OCI-LY3 (cell line): ENCODE measurements at regions not wholly inside any gene's neighbourhood (a gene's known extent, or its start where the extent isn't known, plus 50 kb on each side); places are given as distances from the start of the nearest gene placed in this dataset.

Source experiments
- EZH2phosphoT487 ChIP-seq: fragments of 200-600 bp; shearing (Covaris generic); IDR thresholded peaks from 2 replicates; pipeline ENCODE4 v1.6.1; 2018; ENCODE audit warnings: antibody characterized with exemption, mixed run types, low read depth
- TF ChIP-seq, protein P1 (sequence below): fragments of 200-600, 300-600 bp; sonication (generic); IDR thresholded peaks from 2 replicates; pipeline ENCODE4 v1.5.1; 2014; ENCODE audit warnings: antibody characterized with exemption, low read length, low read depth

GRCh38 chr1:244248426-244248825, 197.3 kb downstream of the ZBTB18 start:
- TF ChIP-seq, protein P1, sequence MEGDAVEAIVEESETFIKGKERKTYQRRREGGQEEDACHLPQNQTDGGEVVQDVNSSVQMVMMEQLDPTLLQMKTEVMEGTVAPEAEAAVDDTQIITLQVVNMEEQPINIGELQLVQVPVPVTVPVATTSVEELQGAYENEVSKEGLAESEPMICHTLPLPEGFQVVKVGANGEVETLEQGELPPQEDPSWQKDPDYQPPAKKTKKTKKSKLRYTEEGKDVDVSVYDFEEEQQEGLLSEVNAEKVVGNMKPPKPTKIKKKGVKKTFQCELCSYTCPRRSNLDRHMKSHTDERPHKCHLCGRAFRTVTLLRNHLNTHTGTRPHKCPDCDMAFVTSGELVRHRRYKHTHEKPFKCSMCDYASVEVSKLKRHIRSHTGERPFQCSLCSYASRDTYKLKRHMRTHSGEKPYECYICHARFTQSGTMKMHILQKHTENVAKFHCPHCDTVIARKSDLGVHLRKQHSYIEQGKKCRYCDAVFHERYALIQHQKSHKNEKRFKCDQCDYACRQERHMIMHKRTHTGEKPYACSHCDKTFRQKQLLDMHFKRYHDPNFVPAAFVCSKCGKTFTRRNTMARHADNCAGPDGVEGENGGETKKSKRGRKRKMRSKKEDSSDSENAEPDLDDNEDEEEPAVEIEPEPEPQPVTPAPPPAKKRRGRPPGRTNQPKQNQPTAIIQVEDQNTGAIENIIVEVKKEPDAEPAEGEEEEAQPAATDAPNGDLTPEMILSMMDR, result no peak
- TF ChIP-seq EZH2phosphoT487, result no peak
